Testis (tissue), 2 donors: ENCODE measurements at regions not wholly inside any gene's neighbourhood (a gene's known extent, or its start where the extent isn't known, plus 50 kb on each side); places are given as distances from the start of the nearest gene placed in this dataset.

Source experiments
- DNase-seq: peaks from one replicate; pipeline ENCODE4 v3.0.0-alpha.2; 2019
- H3K27ac ChIP-seq, 2 donors: fragments of 200-600 bp; sonication (generic); one replicate each; pipeline ENCODE4 v1.5.1; 2019
- H3K27me3 ChIP-seq: fragments of 200-600 bp; sonication (generic); one replicate; pipeline ENCODE4 v1.5.1; 2019
- H3K36me3 ChIP-seq: fragments of 200-600 bp; sonication (generic); one replicate; pipeline ENCODE4 v1.5.1; 2017; ENCODE audit warnings: low read depth; ENCODE audit errors: missing control alignments
- H3K4me1 ChIP-seq: fragments of 200-600 bp; sonication (generic); one replicate; pipeline ENCODE4 v1.5.1; 2019
- H3K4me3 ChIP-seq, 2 donors: fragments of 200-600 bp; sonication (generic); one replicate each; pipeline ENCODE4 v1.5.1; 2017 to 2019
- H3K9me3 ChIP-seq: fragments of 200-600 bp; sonication (generic); one replicate; pipeline ENCODE4 v1.5.1; 2017
- POLR2A ChIP-seq: fragments of 450-650 bp; IDR thresholded peaks from one replicate; pipeline ENCODE4 v1.6.1; 2017; ENCODE audit warnings: antibody characterized with exemption, mild to moderate bottlenecking, moderate library complexity
- whole genome bisulfite sequencing, 2 donors: methylation state at CpG; one replicate each; pipeline ENCODE4 v1.1.5; 2018; 5-methylcytosine and 5-hydroxymethylcytosine counted together
- intact Hi-C: fragments of 100-400 bp; cut with DNase I; formaldehyde crosslinking; loops from one replicate; pipeline ENCODE4 v1.15.1; 2023; ENCODE audit warnings: low total_unique reads
- TF ChIP-seq, protein P1 (sequence below), 3 experiments: fragments of 450-650 bp in 2 of 3; fragments of 200-600 bp in 1 of 3; sonication (generic) in 1 of 3; IDR thresholded peaks; one replicate each; pipeline ENCODE4 v1.5.1; 2016 to 2019; ENCODE audit warnings: antibody characterized with exemption in 3 of 3, mild to moderate bottlenecking in 2 of 3, moderate library complexity in 1 of 3

DNA sequence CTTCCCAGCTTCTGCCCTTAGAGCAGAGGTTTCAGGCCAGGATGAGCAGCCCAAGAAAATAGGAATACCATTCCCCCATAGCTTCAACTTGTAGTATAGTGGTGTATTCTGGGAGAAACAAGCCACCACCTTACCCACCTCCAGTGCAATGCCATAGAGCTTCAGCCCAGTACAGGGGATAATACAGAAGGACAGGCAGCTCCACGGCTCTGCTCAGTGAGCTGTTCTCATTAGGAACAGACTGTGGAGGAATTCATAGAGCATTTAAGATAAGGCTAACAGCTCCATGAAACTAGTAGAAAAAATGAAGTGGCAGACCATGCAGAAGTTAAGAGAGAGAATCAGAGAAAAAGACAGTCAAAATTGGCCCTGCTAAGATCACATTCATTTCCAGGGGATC, 294.7 kb upstream of the POGK start:
- WGBS, 2 donors: 31 to 35% methylated on average over 1 of the region's 1 CpG
- no peaks in the 10 kb centered on the region for H3K36me3 ChIP-seq
- no peaks in the 10 kb centered on the region for H3K27me3 ChIP-seq
- no peak overlapping the region for H3K4me3 ChIP-seq
- no peak for DNase-seq
- no peak overlapping the region for H3K27ac ChIP-seq
- intact Hi-C loops: no loop called here
- no peaks in the 10 kb centered on the region for H3K9me3 ChIP-seq
- no peak for TF ChIP-seq POLR2A
- TF ChIP-seq, protein P1, sequence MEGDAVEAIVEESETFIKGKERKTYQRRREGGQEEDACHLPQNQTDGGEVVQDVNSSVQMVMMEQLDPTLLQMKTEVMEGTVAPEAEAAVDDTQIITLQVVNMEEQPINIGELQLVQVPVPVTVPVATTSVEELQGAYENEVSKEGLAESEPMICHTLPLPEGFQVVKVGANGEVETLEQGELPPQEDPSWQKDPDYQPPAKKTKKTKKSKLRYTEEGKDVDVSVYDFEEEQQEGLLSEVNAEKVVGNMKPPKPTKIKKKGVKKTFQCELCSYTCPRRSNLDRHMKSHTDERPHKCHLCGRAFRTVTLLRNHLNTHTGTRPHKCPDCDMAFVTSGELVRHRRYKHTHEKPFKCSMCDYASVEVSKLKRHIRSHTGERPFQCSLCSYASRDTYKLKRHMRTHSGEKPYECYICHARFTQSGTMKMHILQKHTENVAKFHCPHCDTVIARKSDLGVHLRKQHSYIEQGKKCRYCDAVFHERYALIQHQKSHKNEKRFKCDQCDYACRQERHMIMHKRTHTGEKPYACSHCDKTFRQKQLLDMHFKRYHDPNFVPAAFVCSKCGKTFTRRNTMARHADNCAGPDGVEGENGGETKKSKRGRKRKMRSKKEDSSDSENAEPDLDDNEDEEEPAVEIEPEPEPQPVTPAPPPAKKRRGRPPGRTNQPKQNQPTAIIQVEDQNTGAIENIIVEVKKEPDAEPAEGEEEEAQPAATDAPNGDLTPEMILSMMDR (IDR thresholded peaks at IDR 0.05): no peak
- H3K4me1 ChIP-seq: no peaks in the 10 kb centered on the region

DNA sequence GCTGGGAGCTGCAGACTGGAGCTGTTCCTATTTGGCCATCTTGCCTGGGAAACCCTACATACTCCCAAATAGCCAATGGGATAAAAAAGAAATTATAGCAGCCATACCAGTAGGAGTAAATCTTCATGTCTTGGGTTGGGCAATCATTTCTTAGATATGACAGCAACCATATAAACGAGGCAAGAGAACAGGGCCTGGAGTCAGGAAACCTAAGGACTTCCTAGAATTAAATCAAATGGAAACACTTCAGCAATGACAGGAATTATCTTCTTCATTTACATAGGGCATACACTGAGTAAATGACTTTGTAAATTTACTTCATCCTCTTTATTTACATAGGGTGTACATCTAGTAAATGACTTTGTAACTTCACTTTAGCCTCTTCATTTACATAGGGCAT, 286.6 kb upstream of the POGK start:
- H3K27ac ChIP-seq: no peak overlapping the region
- WGBS, 2 donors: 42 to 60% methylated on average over 1 of the region's 1 CpG
- H3K9me3 ChIP-seq: no peaks in the 10 kb centered on the region
- H3K36me3 ChIP-seq: no peaks in the 10 kb centered on the region
- intact Hi-C loops: no loop called here
- no peak for TF ChIP-seq POLR2A
- TF ChIP-seq, protein P1 (IDR thresholded peaks at IDR 0.05): no peak
- no peak overlapping the region for H3K4me3 ChIP-seq
- no peaks in the 10 kb centered on the region for H3K27me3 ChIP-seq
- DNase-seq: no peak
- no peaks in the 10 kb centered on the region for H3K4me1 ChIP-seq

DNA sequence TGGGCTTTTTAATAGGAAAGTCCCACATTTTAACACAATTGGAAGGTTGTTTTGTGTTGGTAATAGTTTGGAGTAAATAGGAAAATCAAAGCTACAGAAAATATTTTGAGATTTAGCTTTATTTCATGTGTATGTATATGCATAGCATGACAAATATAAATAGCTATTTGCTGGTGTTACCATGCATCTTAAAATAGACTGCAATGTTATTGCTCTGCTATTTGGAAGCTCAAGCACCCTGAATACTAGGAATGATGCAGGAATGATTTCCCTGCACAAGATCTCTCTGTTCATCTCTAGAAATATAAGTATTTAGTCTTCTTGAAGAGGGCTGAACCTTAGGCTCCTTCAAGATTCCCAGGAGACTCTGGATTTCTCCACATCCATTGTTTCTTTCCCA, 268.3 kb upstream of the POGK start:
- TF ChIP-seq, protein P1 (IDR thresholded peaks at IDR 0.05): no peak
- no peak for TF ChIP-seq POLR2A
- DNase-seq: no peak
- intact Hi-C loops: no loop called here
- Histone ChIP-seq H3K4me1 (no peaks in the 10 kb centered on the region), H3K9me3 (no peaks in the 10 kb centered on the region), H3K36me3 (no peaks in the 10 kb centered on the region), H3K27ac (no peak overlapping the region), H3K4me3 (no peak overlapping the region), H3K27me3 (no peaks in the 10 kb centered on the region)

GRCh38 chr1:166573199-166573598, 266.1 kb upstream of the POGK start:
- DNase-seq: no peak
- intact Hi-C loops: no loop called here
- Histone ChIP-seq H3K27me3 (no peaks in the 10 kb centered on the region), H3K4me3 (no peak overlapping the region), H3K27ac (no peak overlapping the region), H3K36me3 (no peaks in the 10 kb centered on the region), H3K9me3 (no peaks in the 10 kb centered on the region), H3K4me1 (no peaks in the 10 kb centered on the region)
- TF ChIP-seq, protein P1 (IDR thresholded peaks at IDR 0.05): no peak
- no peak for TF ChIP-seq POLR2A
- WGBS, 2 donors: 89 to 92% methylated on average over 1 of the region's 1 CpG

GRCh38 chr1:166579557-166580501, 259.4 kb upstream of the POGK start:
- Histone ChIP-seq H3K4me3 (no peak overlapping the region), H3K4me1 (no peaks in the 10 kb centered on the region), H3K9me3 (no peaks in the 10 kb centered on the region), H3K27me3 (no peaks in the 10 kb centered on the region), H3K36me3 (no peaks in the 10 kb centered on the region), H3K27ac (no peak overlapping the region)
- intact Hi-C loops: no loop called here
- 85 to 87% methylated on average over 7 of the region's 7 CpGs for WGBS, 2 donors
- no peak for DNase-seq
- TF ChIP-seq, protein P1 (IDR thresholded peaks at IDR 0.05): no peak
- TF ChIP-seq POLR2A: no peak
